ENCODE measurements at regions not wholly inside any gene's neighbourhood (a gene's known extent, or its start where the extent isn't known, plus 50 kb on each side); places are given as distances from the start of the nearest gene placed in this dataset.

DNA sequence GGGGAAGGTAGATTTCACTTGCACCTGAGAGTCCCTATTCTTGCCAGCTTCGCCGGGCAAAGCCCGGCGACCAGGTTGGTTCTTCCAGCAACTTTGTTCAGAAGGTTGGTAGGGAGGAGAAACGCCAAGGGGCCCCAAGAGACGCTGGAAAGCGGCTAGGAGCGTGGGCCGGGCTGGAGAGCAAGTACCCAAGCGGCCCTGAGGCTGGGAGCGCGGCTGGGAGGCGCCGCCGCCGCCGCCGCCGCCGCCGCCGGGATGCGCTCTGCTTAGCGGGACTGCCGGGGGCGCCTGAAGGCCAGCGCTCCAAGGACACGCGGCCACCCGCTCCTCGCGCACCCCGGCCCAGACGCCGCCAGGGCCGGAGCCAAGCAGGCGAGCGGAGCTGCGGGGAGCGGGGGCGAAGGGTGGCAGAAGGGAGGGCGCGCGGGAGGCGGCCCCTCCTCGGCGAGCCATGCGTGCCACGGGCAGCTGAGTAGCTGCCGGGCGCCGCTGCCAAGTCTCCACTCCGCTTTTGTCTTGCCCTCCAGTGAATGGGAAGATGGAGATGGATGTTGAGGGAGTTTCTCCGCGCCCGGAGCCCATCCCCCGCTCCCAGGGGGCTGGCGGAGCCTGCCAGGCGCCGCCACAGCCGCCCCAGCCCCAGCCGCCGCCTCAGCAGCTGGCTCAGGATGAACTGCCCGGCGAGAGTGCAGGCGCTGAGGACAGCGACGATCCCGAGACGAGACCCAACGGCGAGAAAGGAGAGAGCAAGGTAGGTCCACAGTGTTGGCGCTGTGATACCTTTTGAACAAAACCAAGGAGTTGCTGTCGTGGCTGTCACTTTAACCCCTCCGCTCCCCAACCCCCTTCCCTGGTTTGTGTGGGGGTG lies 227.4 kb upstream of the AZI2 start:
- Histone ChIP-seq H3K27ac (peak overlapping the region; percentile 65), H3K27me3 (no peaks in the 10 kb centered on the region), H3K36me3 (no peaks in the 10 kb centered on the region)

DNA sequence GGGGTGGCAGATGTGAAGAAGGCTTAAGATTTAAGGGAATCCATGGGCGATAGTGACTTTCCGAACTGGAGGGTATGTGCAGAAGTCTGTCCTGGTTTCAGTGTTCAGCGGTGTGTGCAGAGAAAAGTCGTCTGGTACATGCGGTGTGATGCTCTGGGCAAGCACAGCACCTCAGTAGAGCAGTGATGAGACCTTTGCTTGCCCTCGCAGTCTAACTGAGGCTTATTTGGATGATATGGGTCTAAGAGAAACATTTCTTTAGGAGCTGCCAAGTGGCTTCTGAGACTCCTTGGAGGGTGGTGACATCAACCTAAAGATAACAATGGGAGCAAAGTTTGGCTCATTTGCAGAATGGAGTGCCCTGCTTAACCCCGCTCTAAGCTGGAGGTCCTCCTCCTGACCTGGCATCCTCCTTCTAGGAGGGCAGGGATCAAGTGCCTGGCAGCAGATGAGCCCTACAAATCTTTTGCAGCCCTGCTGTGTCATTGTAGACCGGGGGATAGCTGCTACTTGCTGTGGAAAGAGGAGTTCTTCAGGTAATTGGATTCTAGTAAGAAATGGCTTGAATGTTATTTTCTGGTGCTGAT lies 228.1 kb upstream of the AZI2 start:
- Histone ChIP-seq H3K9me3 (replicated peaks) (no peaks in the 10 kb centered on the region), H3K36me3 (no peaks in the 10 kb centered on the region), H3K4me3 (peak overlapping the region; percentile 69), H3K4me1 (no peaks in the 10 kb centered on the region), H3K27ac (peak overlapping the region; percentile 65), H3K27me3 (no peaks in the 10 kb centered on the region)
- peak; percentile 15 to 57 for DNase-seq

More for the DNA sequence above, 227.4 kb upstream of the AZI2 start:
- DNase-seq = peak; percentile 75 to 78
- peak overlapping the region; percentile 69 for H3K4me3 ChIP-seq
- no peaks in the 10 kb centered on the region for H3K9me3 ChIP-seq (replicated peaks)
- no peaks in the 10 kb centered on the region for H3K4me1 ChIP-seq

DNA sequence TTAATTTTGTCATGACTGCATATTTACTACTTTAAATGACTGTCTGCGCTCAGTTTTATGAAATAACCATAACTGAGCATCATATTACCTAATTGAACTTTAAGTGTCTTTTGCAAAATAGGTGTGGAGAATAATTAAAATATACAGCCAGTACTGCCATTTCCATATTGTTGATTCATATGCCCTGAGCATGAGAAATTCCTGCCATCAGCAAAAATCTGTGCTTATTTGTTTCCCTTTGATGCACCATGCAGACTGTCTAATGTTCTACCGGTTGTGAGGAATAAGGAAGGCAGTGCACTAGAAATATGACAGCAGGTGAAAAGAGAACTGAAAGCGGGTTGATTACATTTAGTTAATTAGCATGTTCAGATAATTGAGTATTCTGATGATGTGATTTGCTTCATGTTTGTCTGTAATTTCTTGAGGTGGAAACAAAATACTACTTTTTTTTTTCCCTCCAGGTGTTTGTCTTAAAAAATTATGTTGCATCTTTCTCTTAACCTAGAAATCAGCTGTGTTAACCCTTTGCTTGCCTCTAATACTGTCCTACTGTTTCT lies 229.4 kb upstream of the AZI2 start:
- Histone ChIP-seq H3K27ac (no peak overlapping the region), H3K4me3 (no peak overlapping the region; the same call in 1 of the 2 replicates), H3K9me3 (replicated peaks) (no peaks in the 10 kb centered on the region), H3K4me1 (no peaks in the 10 kb centered on the region), H3K27me3 (no peaks in the 10 kb centered on the region), H3K36me3 (no peaks in the 10 kb centered on the region)
- DNase-seq = no peak

DNA sequence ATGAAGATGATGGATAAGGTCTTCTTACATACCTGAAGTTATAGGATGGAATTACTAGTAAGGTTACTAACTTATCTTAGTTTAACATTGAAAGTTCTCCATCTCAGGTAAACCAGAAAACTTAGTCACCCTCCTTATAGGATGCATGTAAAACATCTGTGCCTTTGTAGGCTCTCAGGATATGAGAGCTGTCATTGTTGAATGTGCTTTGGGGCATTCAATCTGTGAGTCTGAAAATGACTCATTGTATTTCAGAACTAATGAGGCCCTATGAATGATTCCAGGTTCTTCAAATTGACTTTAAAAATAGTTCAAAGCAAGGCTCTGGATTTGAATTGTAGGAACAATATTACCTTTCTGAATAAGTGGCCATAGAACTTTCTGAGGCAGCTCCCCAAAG lies 237.7 kb upstream of the AZI2 start:
- no peaks in the 10 kb centered on the region for H3K27me3 ChIP-seq
- peaks cover 10% of the 10 kb centered on the region for H3K4me1 ChIP-seq
- no peak overlapping the region for H3K4me3 ChIP-seq
- no peak for DNase-seq
- no peaks in the 10 kb centered on the region for H3K9me3 ChIP-seq (replicated peaks)
- no peaks in the 10 kb centered on the region for H3K36me3 ChIP-seq
- no peak overlapping the region for H3K27ac ChIP-seq

DNA sequence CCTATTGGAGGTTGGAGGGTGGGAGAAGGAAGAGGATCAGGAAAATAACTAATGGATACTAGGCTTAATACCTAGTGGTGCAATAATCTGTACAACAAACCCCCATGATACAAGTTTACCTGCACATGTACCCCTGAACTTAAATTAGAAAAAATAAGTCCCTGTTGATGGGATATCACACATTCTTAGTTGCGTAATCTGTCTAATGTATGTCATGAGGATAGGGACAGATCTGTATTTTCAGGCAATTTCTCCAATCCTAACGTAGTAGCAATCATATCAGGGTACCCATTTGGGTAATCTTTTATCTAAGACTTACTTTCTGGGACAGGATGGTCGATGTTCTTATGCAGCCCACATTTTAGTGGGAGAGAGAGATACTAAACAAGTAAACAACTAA lies 239.1 kb upstream of the AZI2 start:
- DNase-seq = no peak
- H3K4me3 ChIP-seq = no peak overlapping the region
- H3K36me3 ChIP-seq = no peaks in the 10 kb centered on the region
- H3K9me3 ChIP-seq (replicated peaks) = no peaks in the 10 kb centered on the region
- H3K27ac ChIP-seq = no peak overlapping the region
- no peaks in the 10 kb centered on the region for H3K27me3 ChIP-seq
- H3K4me1 ChIP-seq = peaks cover 10% of the 10 kb centered on the region

DNA sequence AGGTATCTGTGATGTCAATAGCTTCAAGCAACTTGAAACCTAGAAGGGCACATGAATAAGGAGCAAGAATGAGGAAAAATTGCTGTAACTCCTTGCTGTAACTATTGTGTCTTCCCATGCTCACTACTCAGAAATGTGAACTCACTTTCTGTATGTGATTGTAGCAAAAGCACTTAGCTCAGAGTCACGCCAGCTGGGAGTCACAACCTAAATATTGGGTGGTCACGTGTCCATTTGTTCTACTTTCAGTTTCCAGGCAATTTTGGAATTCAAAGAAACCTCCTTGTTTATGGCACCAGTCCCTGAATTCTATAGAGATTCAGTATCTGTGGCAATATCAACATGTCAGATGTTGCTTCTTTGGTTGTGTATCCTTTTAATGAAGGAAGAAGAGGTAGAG lies 241.6 kb upstream of the AZI2 start:
- Histone ChIP-seq H3K27me3 (no peaks in the 10 kb centered on the region), H3K36me3 (no peaks in the 10 kb centered on the region), H3K4me1 (peaks cover 10% of the 10 kb centered on the region), H3K9me3 (replicated peaks) (no peaks in the 10 kb centered on the region), H3K27ac (peak overlapping the region; percentile 14; the same call in 1 of the 2 replicates), H3K4me3 (peak overlapping the region; percentile 7; the same call in 1 of the 2 replicates)
- DNase-seq = peak in 1 of 2 experiments; percentile 9

DNA sequence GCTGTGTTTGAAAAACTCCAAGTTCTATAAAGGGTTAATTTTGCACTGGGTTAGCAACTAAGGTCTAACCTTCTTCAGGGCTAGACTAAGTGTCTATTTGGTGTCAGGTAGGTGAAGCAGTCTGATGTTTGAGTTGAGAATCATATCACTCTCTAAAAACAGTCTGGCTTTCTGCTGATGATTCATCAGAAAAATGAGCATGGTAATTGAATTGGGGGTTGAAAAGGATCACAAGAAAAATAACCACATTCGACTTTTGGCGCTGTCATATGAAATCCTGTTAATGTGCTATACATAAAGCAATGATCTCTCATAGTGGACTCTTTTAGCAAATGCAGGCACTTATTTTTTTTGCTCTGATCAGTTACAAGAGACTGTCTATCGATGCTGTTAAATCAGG lies 242.2 kb upstream of the AZI2 start:
- peak overlapping the region; percentile 7; the same call in 1 of the 2 replicates for H3K4me3 ChIP-seq
- H3K4me1 ChIP-seq = peaks cover 10% of the 10 kb centered on the region
- H3K27me3 ChIP-seq = no peaks in the 10 kb centered on the region
- no peaks in the 10 kb centered on the region for H3K9me3 ChIP-seq (replicated peaks)
- H3K27ac ChIP-seq = peak overlapping the region; percentile 14; the same call in 1 of the 2 replicates
- H3K36me3 ChIP-seq = no peaks in the 10 kb centered on the region
- peak in 1 of 2 experiments; percentile 22 for DNase-seq

DNA sequence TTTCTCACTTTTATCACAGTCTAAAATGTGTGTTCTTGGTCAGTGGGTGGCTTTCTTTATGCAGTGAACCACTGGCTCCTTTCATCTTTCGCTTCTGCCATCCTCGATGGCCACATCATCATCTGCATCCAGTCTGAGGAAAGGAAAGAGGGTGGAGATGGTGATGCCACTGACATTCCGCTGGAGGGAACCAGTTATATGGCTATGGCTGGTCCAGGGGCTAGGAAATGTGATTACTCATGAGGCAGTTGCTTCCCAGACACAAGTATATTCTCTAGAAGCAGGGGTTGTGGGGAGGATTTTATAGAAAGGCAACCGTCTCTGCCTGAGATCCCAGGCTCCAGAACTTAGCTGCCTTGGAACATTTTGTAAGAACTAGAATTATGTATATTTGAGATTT lies 246.7 kb upstream of the AZI2 start:
- H3K27me3 ChIP-seq = no peaks in the 10 kb centered on the region
- no peak for DNase-seq
- H3K4me1 ChIP-seq = peaks cover 8% of the 10 kb centered on the region
- no peak overlapping the region for H3K4me3 ChIP-seq
- no peaks in the 10 kb centered on the region for H3K36me3 ChIP-seq
- no peaks in the 10 kb centered on the region for H3K9me3 ChIP-seq (replicated peaks)
- no peak overlapping the region for H3K27ac ChIP-seq

DNA sequence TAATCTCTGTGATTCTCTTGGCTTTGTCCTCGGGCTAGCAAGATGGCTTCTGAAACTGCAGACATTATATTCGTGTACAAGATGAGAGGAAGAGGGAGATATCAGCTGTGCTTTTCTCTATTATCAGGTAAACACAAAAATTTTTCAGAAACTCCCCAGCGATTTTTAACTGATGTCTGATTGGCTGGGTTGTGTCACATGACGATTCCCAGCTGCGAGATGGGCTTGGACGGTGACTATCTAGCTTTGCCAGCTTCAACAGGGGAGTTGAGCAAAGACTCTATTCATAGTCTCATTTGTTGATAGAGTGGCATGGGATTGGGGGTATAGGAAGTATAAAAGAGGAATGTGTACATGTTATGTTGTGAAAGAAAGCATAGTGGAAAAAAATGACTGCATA lies 248.8 kb upstream of the AZI2 start:
- Histone ChIP-seq H3K4me3 (no peak overlapping the region), H3K27me3 (no peaks in the 10 kb centered on the region), H3K4me1 (no peaks in the 10 kb centered on the region), H3K27ac (no peak overlapping the region), H3K36me3 (no peaks in the 10 kb centered on the region), H3K9me3 (replicated peaks) (no peaks in the 10 kb centered on the region)
- DNase-seq = no peak

DNA sequence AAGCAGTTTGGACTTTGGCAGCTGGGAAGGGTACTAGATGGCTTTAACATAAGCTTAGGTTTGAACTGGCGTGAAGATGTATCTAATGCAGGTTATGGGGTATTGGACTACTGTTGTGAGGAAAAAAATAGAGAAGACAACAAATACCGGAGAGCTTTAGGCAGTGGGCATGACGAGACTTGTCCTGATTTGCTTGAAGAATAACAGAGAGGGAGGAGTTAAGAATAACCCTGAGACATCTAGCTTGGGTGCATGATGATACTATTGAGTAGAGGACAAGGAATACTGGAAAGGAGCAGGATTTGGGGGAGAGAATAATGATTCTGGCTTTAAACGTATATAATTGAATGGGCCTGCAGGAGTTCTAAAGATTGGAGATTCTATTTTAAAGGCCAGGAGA lies 249.5 kb upstream of the AZI2 start:
- Histone ChIP-seq H3K27me3 (no peaks in the 10 kb centered on the region), H3K9me3 (replicated peaks) (no peaks in the 10 kb centered on the region), H3K4me1 (no peaks in the 10 kb centered on the region), H3K36me3 (no peaks in the 10 kb centered on the region), H3K27ac (no peak overlapping the region), H3K4me3 (no peak overlapping the region)
- DNase-seq = no peak

DNA sequence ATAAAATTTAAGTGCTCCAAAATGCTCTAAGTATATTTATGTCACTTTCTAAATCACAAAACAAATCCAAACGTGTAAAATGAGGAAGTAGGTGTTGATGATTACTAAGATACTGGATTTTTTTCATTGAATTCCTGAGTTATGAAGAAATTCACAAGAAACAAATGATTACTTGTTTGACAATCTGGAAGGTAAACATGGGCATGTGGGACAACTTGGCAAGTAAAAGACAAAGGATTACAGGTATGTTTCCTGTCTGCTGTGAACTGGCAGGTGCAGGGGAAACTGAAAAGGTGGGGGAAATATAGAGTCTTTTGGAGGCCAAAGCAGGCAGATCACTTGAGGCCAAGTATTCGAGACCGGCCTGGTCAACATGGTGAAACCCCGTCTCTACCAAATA lies 252.7 kb upstream of the AZI2 start:
- no peak for DNase-seq
- no peak overlapping the region for H3K27ac ChIP-seq
- H3K4me3 ChIP-seq = no peak overlapping the region
- no peaks in the 10 kb centered on the region for H3K36me3 ChIP-seq
- H3K9me3 ChIP-seq (replicated peaks) = no peaks in the 10 kb centered on the region
- H3K27me3 ChIP-seq = no peaks in the 10 kb centered on the region
- H3K4me1 ChIP-seq = no peaks in the 10 kb centered on the region

DNA sequence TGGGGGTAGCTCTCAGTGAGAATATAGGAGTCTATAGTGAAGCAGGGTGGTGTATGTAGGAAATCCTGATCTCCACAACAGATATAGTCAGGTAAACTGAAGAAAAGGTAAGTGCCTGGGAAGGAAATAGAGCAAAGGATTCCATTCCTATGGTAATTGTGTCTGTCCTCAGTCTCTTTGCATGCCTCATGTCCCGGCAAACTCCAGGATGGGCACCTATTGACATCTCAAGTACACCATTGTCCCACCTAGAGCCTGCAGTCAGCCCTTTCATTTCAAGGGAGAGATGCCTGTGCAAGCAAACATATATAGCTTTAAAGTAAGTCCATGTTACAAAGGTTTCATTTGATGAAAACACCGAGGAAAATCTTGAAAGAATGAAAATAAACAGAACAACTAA lies 257.7 kb upstream of the AZI2 start:
- no peaks in the 10 kb centered on the region for H3K4me1 ChIP-seq
- no peaks in the 10 kb centered on the region for H3K36me3 ChIP-seq
- H3K4me3 ChIP-seq = no peak overlapping the region
- H3K27ac ChIP-seq = no peak overlapping the region
- no peaks in the 10 kb centered on the region for H3K27me3 ChIP-seq
- no peaks in the 10 kb centered on the region for H3K9me3 ChIP-seq (replicated peaks)
- no peak for DNase-seq

DNA sequence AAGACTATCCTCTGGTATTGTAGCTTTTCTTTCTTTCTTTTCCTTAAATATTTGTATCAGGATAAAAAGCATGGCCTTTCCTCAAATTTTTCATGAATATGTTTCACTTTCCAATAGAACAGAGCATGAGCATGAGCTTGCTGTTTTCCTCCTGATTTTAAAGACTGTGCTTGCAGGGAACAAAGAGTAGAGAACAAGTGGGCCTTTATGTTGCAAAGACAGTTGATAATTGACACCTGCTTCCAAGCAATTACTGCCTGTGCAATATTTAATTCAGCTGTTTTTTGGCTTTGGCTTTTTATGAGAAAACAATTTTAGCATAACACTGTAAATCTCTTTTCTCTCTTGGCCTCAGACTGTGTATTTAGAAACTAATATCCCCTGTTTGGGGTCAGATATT lies 263.6 kb upstream of the AZI2 start:
- peaks cover 24% of the 10 kb centered on the region for H3K4me1 ChIP-seq
- peak overlapping the region; percentile 71 for H3K27ac ChIP-seq
- H3K9me3 ChIP-seq (replicated peaks) = 0 out of 2 replicates have a peak, but pooled peaks cover 5% of the 10 kb centered on the region
- no peaks in the 10 kb centered on the region for H3K27me3 ChIP-seq
- H3K36me3 ChIP-seq = no peaks in the 10 kb centered on the region
- DNase-seq = peak; percentile 13 to 76
- H3K4me3 ChIP-seq = no peak overlapping the region

DNA sequence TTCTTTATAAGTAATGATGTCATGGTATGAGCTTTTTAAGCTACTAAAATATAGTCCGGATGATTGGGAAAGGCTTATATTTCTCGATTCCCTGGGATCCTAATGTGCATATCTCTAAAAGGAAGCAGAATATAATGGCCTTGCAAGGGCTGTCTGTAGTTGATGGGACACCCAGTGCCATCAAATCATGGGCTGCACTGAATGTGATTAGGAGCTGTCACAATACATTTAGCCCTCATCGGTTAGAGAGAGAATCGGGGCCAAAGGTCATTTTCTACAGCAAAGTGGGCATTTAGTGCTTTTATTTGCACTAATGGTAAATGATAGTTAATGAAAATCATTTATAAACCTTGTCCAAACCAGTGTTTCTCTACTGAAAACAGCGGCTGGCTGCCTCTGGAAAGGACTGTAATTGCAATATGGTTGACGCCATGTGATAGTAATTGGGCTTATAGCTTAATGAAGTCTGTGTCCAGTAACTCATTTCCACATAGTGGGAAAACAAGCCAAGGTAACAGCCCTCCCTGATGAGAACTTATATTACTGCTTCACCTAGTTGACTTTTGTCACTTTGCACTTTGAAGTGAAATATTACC lies 265.0 kb upstream of the AZI2 start:
- Histone ChIP-seq H3K27ac (no peak overlapping the region), H3K27me3 (no peaks in the 10 kb centered on the region), H3K4me1 (peaks cover 35% of the 10 kb centered on the region), H3K4me3 (no peak overlapping the region), H3K36me3 (no peaks in the 10 kb centered on the region), H3K9me3 (replicated peaks) (0 out of 2 replicates have a peak, but pooled peaks cover 5% of the 10 kb centered on the region)
- DNase-seq = no peak

DNA sequence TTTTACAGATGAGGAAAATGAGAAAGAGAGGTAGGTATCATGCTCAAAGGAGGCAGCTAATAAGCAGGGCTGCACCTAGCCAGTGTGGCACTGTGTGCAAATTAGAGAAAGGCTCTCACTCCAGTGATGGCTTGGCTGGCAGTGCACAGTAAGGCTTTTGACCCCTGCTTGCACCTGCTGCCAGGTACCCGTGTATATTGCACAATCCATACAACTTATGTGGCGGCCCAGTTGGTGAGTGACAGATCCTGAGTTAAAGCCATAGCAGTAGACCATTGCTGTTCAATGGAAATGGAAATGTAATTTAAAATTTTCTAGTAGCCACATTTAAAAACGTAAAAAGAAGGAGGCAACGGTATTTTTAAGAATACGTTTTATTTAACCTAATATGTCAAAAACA lies 266.4 kb upstream of the AZI2 start:
- no peaks in the 10 kb centered on the region for H3K27me3 ChIP-seq
- H3K36me3 ChIP-seq = no peaks in the 10 kb centered on the region
- peaks cover 37% of the 10 kb centered on the region for H3K4me1 ChIP-seq
- H3K9me3 ChIP-seq (replicated peaks) = 0 out of 2 replicates have a peak, but pooled peaks cover 5% of the 10 kb centered on the region
- no peak overlapping the region for H3K27ac ChIP-seq
- DNase-seq = no peak
- no peak overlapping the region for H3K4me3 ChIP-seq
